Cardiac fibroblast (primary cell): ENCODE measurements at regions not wholly inside any gene's neighbourhood (a gene's known extent, or its start where the extent isn't known, plus 50 kb on each side); places are given as distances from the start of the nearest gene placed in this dataset.

Source experiments
- DNase-seq, 2 donors: peaks; one replicate each; pipeline versions ENCODE4 v3.0.0 to v3.0.0-alpha.2; 2010; ENCODE audit warnings: low read depth in 2 of 2
- H3K4me3 ChIP-seq, 2 donors: replicated peaks in 1 of 2; 1 replicate in 1 of 2; 2 replicates in 1 of 2; pipeline ENCODE4 v1.5.1; 2011; ENCODE audit warnings: low read depth in 2 of 2, low read length in 2 of 2, mild to moderate bottlenecking in 2 of 2, moderate library complexity in 1 of 2
- CTCF ChIP-seq: IDR thresholded peaks from one replicate; pipeline ENCODE4 v1.5.1; 2011; ENCODE audit warnings: low read depth, mild to moderate bottlenecking, low read length, inconsistent platforms

- no peak overlapping the region for H3K4me3 ChIP-seq
- TF ChIP-seq CTCF, result no peak
- peak in 1 of 2 donors; percentile 6 for DNase-seq
Observed at GRCh38 chr2:145875016-145875415, 1355.1 kb upstream of the ZEB2 start.

DNA sequence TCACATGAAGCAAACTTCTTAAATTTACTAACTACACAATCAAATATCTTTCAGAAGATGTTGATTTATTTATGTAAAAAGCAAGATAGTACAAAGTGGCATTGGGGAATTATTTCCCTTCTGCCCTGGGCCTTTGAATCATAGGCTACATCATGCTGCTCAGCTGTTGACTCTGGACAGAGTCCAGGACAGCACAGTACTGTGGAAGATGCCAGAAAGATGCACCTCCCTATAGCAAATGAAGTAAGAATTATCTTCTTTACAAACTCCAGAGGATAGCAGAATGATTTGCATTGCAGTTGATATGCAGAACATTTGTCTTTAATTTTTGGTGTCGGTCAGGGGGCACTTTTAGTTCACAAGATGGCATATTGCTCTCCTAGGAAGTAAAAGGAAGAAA, 1354.5 kb upstream of the ZEB2 start:
- H3K4me3 ChIP-seq, result no peak overlapping the region
- no peak for TF ChIP-seq CTCF
- peak; percentile 64 to 80 for DNase-seq

DNA sequence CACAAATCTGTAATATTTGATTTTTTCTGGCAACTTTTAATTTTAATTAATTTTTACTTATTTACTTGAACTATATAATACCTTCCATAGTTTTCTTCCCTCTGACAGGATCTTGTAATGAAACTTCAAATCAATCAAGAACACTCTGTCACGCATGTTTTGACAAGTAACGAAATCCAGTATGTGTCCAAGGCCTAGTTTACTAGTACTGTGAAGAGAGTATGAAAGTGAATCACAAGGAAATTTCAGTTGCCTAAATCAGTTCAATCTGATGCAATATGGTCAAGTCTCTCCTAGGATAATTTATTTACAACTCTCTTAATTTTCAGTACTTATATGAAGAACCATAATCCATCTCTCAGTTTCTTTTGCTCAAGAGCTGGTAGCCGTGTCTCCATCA, 1344.6 kb upstream of the ZEB2 start:
- no peak for DNase-seq
- TF ChIP-seq CTCF, result no peak
- no peak overlapping the region for H3K4me3 ChIP-seq

DNA sequence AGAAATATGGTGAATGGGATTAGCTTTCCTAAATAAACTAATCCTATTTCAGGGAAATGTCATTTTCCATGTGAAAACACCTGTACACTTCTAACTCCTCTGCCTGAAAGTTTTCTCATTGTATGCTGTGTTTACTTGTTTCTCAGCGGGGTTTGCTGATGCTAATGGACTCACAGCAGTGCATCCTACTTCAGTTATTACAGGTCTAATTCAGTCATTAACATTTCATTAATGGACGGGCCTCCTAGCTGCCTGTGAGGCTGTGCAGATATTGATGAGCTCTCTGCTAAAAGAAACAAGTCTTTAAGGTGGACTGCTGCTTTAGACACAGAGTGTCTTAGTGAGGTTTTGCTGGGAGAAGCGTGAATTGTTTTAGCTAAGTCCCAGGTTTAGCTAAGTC, 1342.0 kb upstream of the ZEB2 start:
- no peak for DNase-seq
- no peak for TF ChIP-seq CTCF
- H3K4me3 ChIP-seq, result no peak overlapping the region

- TF ChIP-seq CTCF, result no peak
- H3K4me3 ChIP-seq, result no peak overlapping the region
- DNase-seq, result no peak
Observed at GRCh38 chr2:145860083-145860482, 1340.2 kb upstream of the ZEB2 start.

GRCh38 chr2:145855142-145855541, 1335.2 kb upstream of the ZEB2 start:
- no peak for DNase-seq
- no peak for TF ChIP-seq CTCF
- H3K4me3 ChIP-seq, result no peak overlapping the region

DNA sequence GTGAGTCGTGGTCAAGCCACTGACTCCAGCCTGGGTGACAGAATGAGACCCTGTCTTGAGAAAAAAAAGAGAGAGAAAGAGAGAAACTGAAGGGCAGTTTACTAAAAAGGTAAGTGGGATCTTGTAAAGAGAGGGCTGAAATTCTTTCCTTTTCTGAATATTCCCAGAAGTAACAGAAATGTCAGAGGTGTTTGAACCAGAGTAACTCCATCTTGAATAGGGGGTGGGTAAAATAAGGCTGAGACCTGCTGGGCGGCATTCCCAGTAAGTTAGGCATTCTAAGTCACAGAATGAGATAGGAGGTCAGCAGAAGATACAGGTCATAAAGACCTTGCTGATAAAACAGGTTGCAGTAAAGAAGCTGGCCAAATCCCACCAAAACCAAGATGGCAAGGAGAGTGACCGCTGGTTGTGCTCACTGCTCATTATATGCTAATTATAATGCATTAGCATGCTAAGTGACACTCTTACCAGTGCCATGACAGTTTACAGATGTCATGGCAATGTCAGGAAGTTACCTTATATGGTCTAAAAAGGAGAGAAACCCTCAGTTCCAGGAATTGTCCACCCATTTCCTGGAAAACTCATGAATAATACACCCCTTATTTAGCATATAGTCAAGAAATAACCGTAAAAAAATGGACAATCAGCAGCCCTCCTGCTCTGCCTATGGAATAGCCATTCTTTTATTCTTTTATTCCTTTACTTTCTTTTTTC, 1334.3 kb upstream of the ZEB2 start:
- TF ChIP-seq CTCF, result no peak
- no peak for DNase-seq

More for the DNA sequence above, 1334.3 kb upstream of the ZEB2 start:
- no peak overlapping the region for H3K4me3 ChIP-seq
